Activated T-helper 1 cell treated with anti-CD3 and anti-CD28 coated beads, Interleukin-12 subunit alpha, Interleukin-12 subunit beta, Interleukin-2, Interleukin-4 antibody, amounts not matched to agents 30 ng/mL and 10 ng/mL and 1 ng/mL, durations not matched to agents 14 hours and 24 hours and 36 hours (primary cell): ENCODE measurements at regions not wholly inside any gene's neighbourhood (a gene's known extent, or its start where the extent isn't known, plus 50 kb on each side); places are given as distances from the start of the nearest gene placed in this dataset.

Source experiments
- DNase-seq: peaks from one replicate; pipeline ENCODE4 v3.0.0; 2021; ENCODE audit warnings: low spot score
- H3K27ac Mint-ChIP-seq: one replicate; pipeline ENCODE4 v1.8.0; 2021; ENCODE audit warnings: mild to moderate bottlenecking, mixed read lengths
- H3K27me3 Mint-ChIP-seq: one replicate; pipeline ENCODE4 v1.8.0; 2022; ENCODE audit warnings: mild to moderate bottlenecking, moderate library complexity, mixed read lengths; ENCODE audit not compliant: insufficient read depth
- H3K36me3 Mint-ChIP-seq: one replicate; pipeline ENCODE4 v1.8.0; 2021; ENCODE audit warnings: low read depth, mixed read lengths
- H3K4me1 Mint-ChIP-seq: one replicate; pipeline ENCODE4 v1.8.0; 2021; ENCODE audit warnings: low read depth, mixed read lengths
- H3K4me3 Mint-ChIP-seq: one replicate; pipeline ENCODE4 v1.8.0; 2021; ENCODE audit warnings: mild to moderate bottlenecking, moderate library complexity, mixed read lengths
- H3K9me3 Mint-ChIP-seq: one replicate; pipeline ENCODE4 v1.8.0; 2021; ENCODE audit warnings: mixed read lengths
- intact Hi-C: fragments of 100-400 bp; cut with micrococcal nuclease; formaldehyde crosslinking; loops from one replicate; pipeline ENCODE4 v1.15.1; 2024

GRCh38 chr7:24051651-24052050 is 232.3 kb upstream of the NPY start:
- no peak for DNase-seq
- Mint-ChIP-seq H3K9me3 (no peaks in the 10 kb centered on the region), H3K27ac (no peak overlapping the region), H3K27me3 (peaks cover 21% of the 10 kb centered on the region), H3K36me3 (peaks cover 1% of the 10 kb centered on the region), H3K4me1 (no peaks in the 10 kb centered on the region), H3K4me3 (no peak overlapping the region)
- intact Hi-C loops, result no loop called here

- Mint-ChIP-seq H3K4me1 (no peaks in the 10 kb centered on the region), H3K9me3 (no peaks in the 10 kb centered on the region), H3K27me3 (peaks cover 21% of the 10 kb centered on the region), H3K4me3 (no peak overlapping the region), H3K36me3 (peaks cover 1% of the 10 kb centered on the region), H3K27ac (no peak overlapping the region)
- DNase-seq, result no peak
- intact Hi-C loops, result no loop called here
These were observed 231.3 kb upstream of the NPY start for GRCh38 chr7:24052572-24053260.

- H3K27me3 Mint-ChIP-seq, result peaks cover 20% of the 10 kb centered on the region
- H3K4me3 Mint-ChIP-seq, result no peak overlapping the region
- H3K36me3 Mint-ChIP-seq, result peaks cover 1% of the 10 kb centered on the region
- intact Hi-C loops, result no loop called here
- DNase-seq, result no peak
- no peak overlapping the region for H3K27ac Mint-ChIP-seq
- H3K9me3 Mint-ChIP-seq, result no peaks in the 10 kb centered on the region
- H3K4me1 Mint-ChIP-seq, result no peaks in the 10 kb centered on the region
These were observed 229.8 kb upstream of the NPY start for GRCh38 chr7:24054236-24054635.

GRCh38 chr7:24057243-24057642 is 226.7 kb upstream of the NPY start:
- DNase-seq, result no peak
- intact Hi-C loops, result no loop called here
- Mint-ChIP-seq H3K9me3 (no peaks in the 10 kb centered on the region), H3K27ac (no peak overlapping the region), H3K36me3 (peaks cover 1% of the 10 kb centered on the region), H3K4me3 (no peak overlapping the region), H3K27me3 (peaks cover 17% of the 10 kb centered on the region), H3K4me1 (no peaks in the 10 kb centered on the region)

- DNase-seq, result no peak
- Mint-ChIP-seq H3K4me3 (no peak overlapping the region), H3K4me1 (no peaks in the 10 kb centered on the region), H3K27ac (no peak overlapping the region), H3K27me3 (peaks cover 12% of the 10 kb centered on the region), H3K36me3 (peaks cover 1% of the 10 kb centered on the region), H3K9me3 (no peaks in the 10 kb centered on the region)
- intact Hi-C loops, result no loop called here
These were observed 225.0 kb upstream of the NPY start for GRCh38 chr7:24058953-24059352.

- no peaks in the 10 kb centered on the region for H3K9me3 Mint-ChIP-seq
- intact Hi-C loops, result no loop called here
- DNase-seq, result no peak
- H3K4me1 Mint-ChIP-seq, result no peaks in the 10 kb centered on the region
- no peak overlapping the region for H3K4me3 Mint-ChIP-seq
- peaks cover 4% of the 10 kb centered on the region for H3K27me3 Mint-ChIP-seq
- no peaks in the 10 kb centered on the region for H3K36me3 Mint-ChIP-seq
- H3K27ac Mint-ChIP-seq, result no peak overlapping the region
These were observed 224.2 kb upstream of the NPY start for GRCh38 chr7:24059775-24060174.

- intact Hi-C loops, result no loop called here
- Mint-ChIP-seq H3K36me3 (no peaks in the 10 kb centered on the region), H3K27ac (no peak overlapping the region), H3K4me3 (no peak overlapping the region), H3K4me1 (no peaks in the 10 kb centered on the region), H3K9me3 (no peaks in the 10 kb centered on the region), H3K27me3 (no peaks in the 10 kb centered on the region)
- DNase-seq, result no peak
These were observed 220.3 kb upstream of the NPY start for GRCh38 chr7:24063721-24064120.

- H3K4me1 Mint-ChIP-seq, result no peaks in the 10 kb centered on the region
- H3K27ac Mint-ChIP-seq, result no peak overlapping the region
- H3K27me3 Mint-ChIP-seq, result peaks cover 2% of the 10 kb centered on the region
- H3K9me3 Mint-ChIP-seq, result no peaks in the 10 kb centered on the region
- no peak for DNase-seq
- H3K36me3 Mint-ChIP-seq, result no peaks in the 10 kb centered on the region
- intact Hi-C loops, result no loop called here
- no peak overlapping the region for H3K4me3 Mint-ChIP-seq
These were observed 214.2 kb upstream of the NPY start for GRCh38 chr7:24069751-24070150.

GRCh38 chr7:24073651-24074420 is 210.2 kb upstream of the NPY start:
- H3K27me3 Mint-ChIP-seq, result peaks cover 4% of the 10 kb centered on the region
- no peak for DNase-seq
- intact Hi-C loops, result no loop called here
- no peak overlapping the region for H3K4me3 Mint-ChIP-seq
- H3K4me1 Mint-ChIP-seq, result no peaks in the 10 kb centered on the region
- H3K27ac Mint-ChIP-seq, result no peak overlapping the region
- no peaks in the 10 kb centered on the region for H3K36me3 Mint-ChIP-seq
- no peaks in the 10 kb centered on the region for H3K9me3 Mint-ChIP-seq

GRCh38 chr7:24075426-24075810 is 208.6 kb upstream of the NPY start:
- H3K9me3 Mint-ChIP-seq, result no peaks in the 10 kb centered on the region
- peak overlapping the region; percentile 32 for H3K4me3 Mint-ChIP-seq
- H3K27me3 Mint-ChIP-seq, result peaks cover 3% of the 10 kb centered on the region
- intact Hi-C loops, result no loop called here
- no peak for DNase-seq
- no peak overlapping the region for H3K27ac Mint-ChIP-seq
- H3K36me3 Mint-ChIP-seq, result no peaks in the 10 kb centered on the region
- no peaks in the 10 kb centered on the region for H3K4me1 Mint-ChIP-seq

GRCh38 chr7:24082826-24083225 is 201.2 kb upstream of the NPY start:
- Mint-ChIP-seq H3K9me3 (peaks cover 18% of the 10 kb centered on the region), H3K27ac (no peak overlapping the region), H3K4me3 (no peak overlapping the region), H3K36me3 (no peaks in the 10 kb centered on the region), H3K27me3 (peaks cover 1% of the 10 kb centered on the region), H3K4me1 (no peaks in the 10 kb centered on the region)
- intact Hi-C loops, result no loop called here
- no peak for DNase-seq

- Mint-ChIP-seq H3K4me1 (no peaks in the 10 kb centered on the region), H3K4me3 (no peak overlapping the region), H3K27ac (no peak overlapping the region), H3K9me3 (peaks cover 12% of the 10 kb centered on the region), H3K36me3 (no peaks in the 10 kb centered on the region), H3K27me3 (peaks cover 4% of the 10 kb centered on the region)
- intact Hi-C loops, result no loop called here
- DNase-seq, result no peak
These were observed 181.0 kb upstream of the NPY start for GRCh38 chr7:24102988-24103387.

- Mint-ChIP-seq H3K36me3 (no peaks in the 10 kb centered on the region), H3K4me3 (no peak overlapping the region), H3K27me3 (peaks cover 6% of the 10 kb centered on the region), H3K27ac (no peak overlapping the region), H3K9me3 (no peaks in the 10 kb centered on the region), H3K4me1 (no peaks in the 10 kb centered on the region)
- intact Hi-C loops, result no loop called here
- no peak for DNase-seq
These were observed 175.0 kb upstream of the NPY start for GRCh38 chr7:24108906-24109376.
